GM13976 (cell line): ENCODE measurements at regions not wholly inside any gene's neighbourhood (a gene's known extent, or its start where the extent isn't known, plus 50 kb on each side); places are given as distances from the start of the nearest gene placed in this dataset.

Experiments
- DNase-seq: peaks from one replicate; pipeline ENCODE4 v3.0.0; 2012; ENCODE audit warnings: low spot score
- in situ Hi-C: fragments of 300-500 bp; cut with MboI; formaldehyde crosslinking; loops from one replicate; pipeline ENCODE4 v1.12.0; 2022; ENCODE audit warnings: low sequenced_read_pairs, mixed read lengths, inconsistent platforms; ENCODE audit not compliant: unreplicated experiment
- TF ChIP-seq, protein P1 (sequence below): IDR thresholded peaks from 2 replicates; pipeline ENCODE4 v1.5.1; 2012; ENCODE audit warnings: borderline replicate concordance, mild to moderate bottlenecking; ENCODE audit not compliant: insufficient read depth; ENCODE audit errors: extremely low read depth, missing control alignments, control extremely low read depth

DNA sequence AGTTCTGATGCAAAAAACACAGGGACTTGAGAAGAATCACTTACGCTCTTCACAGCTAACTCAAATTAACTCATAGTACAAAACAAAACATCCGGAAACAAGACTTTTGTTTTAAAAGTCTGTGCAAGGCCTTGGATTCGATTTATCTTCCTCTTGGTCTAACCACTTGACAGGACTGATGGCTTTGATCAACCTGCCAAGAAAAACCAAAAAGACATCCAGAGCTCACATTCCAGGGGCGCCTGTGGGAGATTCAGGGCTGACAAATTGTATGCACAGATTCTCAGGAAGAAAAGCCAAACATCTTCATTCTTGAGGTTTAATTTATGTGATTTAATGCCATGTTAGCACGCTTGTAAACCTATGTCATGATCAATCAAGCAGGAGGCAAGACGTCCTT, 129.1 kb upstream of the TMCC3 start:
- in situ Hi-C loops, result no loop called here
- no peak for DNase-seq
- TF ChIP-seq, protein P1, sequence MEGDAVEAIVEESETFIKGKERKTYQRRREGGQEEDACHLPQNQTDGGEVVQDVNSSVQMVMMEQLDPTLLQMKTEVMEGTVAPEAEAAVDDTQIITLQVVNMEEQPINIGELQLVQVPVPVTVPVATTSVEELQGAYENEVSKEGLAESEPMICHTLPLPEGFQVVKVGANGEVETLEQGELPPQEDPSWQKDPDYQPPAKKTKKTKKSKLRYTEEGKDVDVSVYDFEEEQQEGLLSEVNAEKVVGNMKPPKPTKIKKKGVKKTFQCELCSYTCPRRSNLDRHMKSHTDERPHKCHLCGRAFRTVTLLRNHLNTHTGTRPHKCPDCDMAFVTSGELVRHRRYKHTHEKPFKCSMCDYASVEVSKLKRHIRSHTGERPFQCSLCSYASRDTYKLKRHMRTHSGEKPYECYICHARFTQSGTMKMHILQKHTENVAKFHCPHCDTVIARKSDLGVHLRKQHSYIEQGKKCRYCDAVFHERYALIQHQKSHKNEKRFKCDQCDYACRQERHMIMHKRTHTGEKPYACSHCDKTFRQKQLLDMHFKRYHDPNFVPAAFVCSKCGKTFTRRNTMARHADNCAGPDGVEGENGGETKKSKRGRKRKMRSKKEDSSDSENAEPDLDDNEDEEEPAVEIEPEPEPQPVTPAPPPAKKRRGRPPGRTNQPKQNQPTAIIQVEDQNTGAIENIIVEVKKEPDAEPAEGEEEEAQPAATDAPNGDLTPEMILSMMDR, result no peak

DNA sequence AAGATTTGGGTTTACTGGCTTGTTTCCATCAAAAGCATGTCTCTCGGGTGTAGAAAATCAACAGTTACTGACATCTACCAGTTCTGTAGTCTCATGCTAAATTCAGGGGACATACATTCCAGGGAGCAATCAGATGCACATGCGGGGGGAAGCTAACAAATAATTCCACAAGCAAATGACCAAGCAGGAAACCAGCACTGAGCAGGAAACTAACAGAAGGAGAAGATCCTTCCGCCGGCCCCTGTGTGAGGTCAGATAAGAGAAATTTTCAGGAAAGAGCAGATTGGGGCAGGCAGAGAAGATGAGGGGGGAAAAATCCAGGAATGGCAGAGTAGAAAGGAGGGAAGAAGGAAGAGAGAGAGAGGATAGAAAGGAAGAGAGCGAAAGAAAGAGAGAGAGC, 127.6 kb upstream of the TMCC3 start:
- DNase-seq, result no peak
- in situ Hi-C loops, result no loop called here
- TF ChIP-seq, protein P1, result no peak

DNA sequence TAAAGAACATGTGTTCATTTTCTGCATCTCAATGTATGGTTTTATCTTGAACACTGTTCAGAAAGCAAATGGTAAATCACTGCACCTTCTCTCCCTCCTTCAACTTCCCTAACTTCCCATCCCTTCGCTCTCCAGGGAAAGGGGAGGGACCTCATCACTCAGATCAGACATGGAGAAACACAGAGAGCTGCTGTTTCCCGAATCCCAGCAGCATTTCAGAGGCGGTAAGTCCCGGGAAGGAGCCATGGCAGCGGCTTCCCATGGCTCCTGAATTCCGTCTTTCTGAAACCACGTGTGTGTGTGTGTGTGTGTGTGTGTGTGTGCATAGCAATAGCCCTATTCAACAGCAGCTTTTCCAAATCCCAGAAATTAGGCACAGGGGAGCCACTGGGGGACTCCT, 125.4 kb upstream of the TMCC3 start:
- no peak for DNase-seq
- TF ChIP-seq, protein P1, result no peak
- in situ Hi-C loops, result no loop called here

DNA sequence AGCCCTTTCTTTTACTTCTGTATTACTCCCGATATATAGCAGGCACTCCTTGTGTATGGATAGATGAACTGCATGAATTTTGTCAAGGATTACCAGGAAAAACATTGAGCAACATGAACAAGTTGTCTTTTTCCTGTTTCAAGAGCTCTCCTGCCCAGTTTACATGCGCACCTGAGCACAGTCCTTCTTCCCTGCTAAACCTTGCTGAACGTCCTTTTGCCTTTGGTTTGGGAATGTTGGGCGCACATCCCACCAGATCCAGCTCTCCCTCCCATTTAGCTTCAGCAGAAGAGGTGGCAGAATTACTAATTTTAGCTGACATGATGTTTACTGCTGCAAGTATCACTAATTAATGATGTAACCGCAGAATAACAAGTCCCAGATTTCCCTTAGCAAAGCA, 121.4 kb upstream of the TMCC3 start:
- in situ Hi-C loops, result no loop called here

DNA sequence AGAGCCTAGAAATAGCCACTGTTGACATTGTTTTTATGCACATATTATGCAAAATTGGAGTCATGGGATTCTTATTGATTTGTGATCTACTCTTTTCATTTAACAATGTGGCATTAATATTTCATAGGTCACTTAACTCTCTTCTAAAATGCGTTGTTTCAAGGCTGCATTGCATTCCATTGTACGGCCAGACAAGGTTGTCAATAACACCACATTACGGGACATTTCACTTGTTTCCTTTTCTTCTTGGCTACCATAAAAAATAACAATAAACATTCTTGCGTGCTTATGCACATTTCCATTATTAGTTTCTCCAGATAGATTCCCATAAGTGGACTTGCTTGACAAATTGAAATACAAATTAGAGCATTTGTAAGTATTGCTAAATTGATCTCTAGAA, 120.8 kb upstream of the TMCC3 start:
- DNase-seq, result no peak
- TF ChIP-seq, protein P1, result no peak
- in situ Hi-C loops, result no loop called here

More for the DNA sequence above, 121.4 kb upstream of the TMCC3 start:
- TF ChIP-seq, protein P1, result no peak
- DNase-seq, result no peak

DNA sequence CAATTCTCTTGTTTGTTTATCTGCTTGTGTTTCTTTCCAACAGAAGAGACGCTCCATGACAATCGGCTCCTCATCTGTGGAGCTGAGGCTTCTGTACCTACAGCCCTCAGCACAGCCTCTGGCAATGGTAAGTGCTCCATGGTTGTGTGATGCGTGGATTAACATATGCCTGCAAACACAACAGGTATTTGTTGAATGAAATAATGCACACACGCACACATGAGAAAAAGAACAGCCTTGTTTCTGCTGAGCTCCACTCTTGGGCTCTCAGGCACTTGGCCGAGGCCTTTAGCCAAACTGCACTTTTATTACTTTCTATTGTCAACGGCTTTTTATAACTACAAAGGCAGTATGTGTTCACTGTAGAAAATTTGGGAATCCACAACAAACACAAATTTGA, 120.4 kb upstream of the TMCC3 start:
- TF ChIP-seq, protein P1, result no peak
- in situ Hi-C loops, result no loop called here

More for the DNA sequence above, 120.4 kb upstream of the TMCC3 start:
- no peak for DNase-seq
